H1 (cell line): ENCODE measurements at regions not wholly inside any gene's neighbourhood (a gene's known extent, or its start where the extent isn't known, plus 50 kb on each side); places are given as distances from the start of the nearest gene placed in this dataset.
A peak's percentile ranks its signal among the peaks of the same experiment; 100 is the strongest.

Source experiments
- CHD2 ChIP-seq: IDR thresholded peaks from 2 replicates; pipeline ENCODE4 v1.6.1; 2012; ENCODE audit warnings: low read length, improper control_type of control experiment
- CHD7 ChIP-seq: fragments of 300-600 bp; sonication (generic); IDR thresholded peaks from 2 replicates; pipeline ENCODE4 v1.7.1; 2012; ENCODE audit warnings: low read length, moderate library complexity, mild to moderate bottlenecking, inconsistent platforms; ENCODE audit not compliant: insufficient replicate concordance
- KDM4A ChIP-seq: IDR thresholded peaks from one replicate; pipeline ENCODE4 v1.7.1; 2012; ENCODE audit warnings: low read depth, mild to moderate bottlenecking, moderate library complexity, low read length, inconsistent platforms; ENCODE audit not compliant: severe bottlenecking
- RAD21 ChIP-seq, 2 experiments: IDR thresholded peaks in 1 of 2; conservative IDR thresholded peaks in 1 of 2; 2 replicates each; pipeline ENCODE4 v1.6.1; 2011; ENCODE audit warnings: low read depth in 2 of 2, low read length in 2 of 2, improper control_type of control experiment in 1 of 2, inconsistent platforms in 1 of 2, mild to moderate bottlenecking in 1 of 2, moderate library complexity in 1 of 2
- SAP30 ChIP-seq: fragments of 300-600 bp; sonication (generic); IDR thresholded peaks from 2 replicates; pipeline ENCODE4 v1.7.1; 2012; ENCODE audit warnings: low read length, moderate library complexity, mild to moderate bottlenecking, inconsistent platforms; ENCODE audit not compliant: insufficient read depth, insufficient replicate concordance
- TF ChIP-seq, protein P1 (sequence below), 3 experiments: IDR thresholded peaks; 1 replicate in 2 of 3; 2 replicates in 1 of 3; pipeline versions ENCODE4 v1.5.1 to v1.6.1; 2011; ENCODE audit warnings: low read length in 3 of 3, mild to moderate bottlenecking in 3 of 3, inconsistent platforms in 2 of 3, low read depth in 1 of 3, moderate library complexity in 1 of 3; ENCODE audit not compliant: insufficient read depth in 1 of 3; ENCODE audit errors: control extremely low read depth in 1 of 3

- TF ChIP-seq CHD7 (no peak), SAP30 (no peak), CHD2 (no peak), KDM4A (no peak), RAD21 (IDR thresholded peaks at IDR 0.05 in 1 of 2, conservative IDR thresholded peaks at IDR 0.05 in 1 of 2; ENCODE audit: low read depth in 2 of 2, low read length in 2 of 2) (peak; percentile 49 to 58)
- TF ChIP-seq, protein P1, sequence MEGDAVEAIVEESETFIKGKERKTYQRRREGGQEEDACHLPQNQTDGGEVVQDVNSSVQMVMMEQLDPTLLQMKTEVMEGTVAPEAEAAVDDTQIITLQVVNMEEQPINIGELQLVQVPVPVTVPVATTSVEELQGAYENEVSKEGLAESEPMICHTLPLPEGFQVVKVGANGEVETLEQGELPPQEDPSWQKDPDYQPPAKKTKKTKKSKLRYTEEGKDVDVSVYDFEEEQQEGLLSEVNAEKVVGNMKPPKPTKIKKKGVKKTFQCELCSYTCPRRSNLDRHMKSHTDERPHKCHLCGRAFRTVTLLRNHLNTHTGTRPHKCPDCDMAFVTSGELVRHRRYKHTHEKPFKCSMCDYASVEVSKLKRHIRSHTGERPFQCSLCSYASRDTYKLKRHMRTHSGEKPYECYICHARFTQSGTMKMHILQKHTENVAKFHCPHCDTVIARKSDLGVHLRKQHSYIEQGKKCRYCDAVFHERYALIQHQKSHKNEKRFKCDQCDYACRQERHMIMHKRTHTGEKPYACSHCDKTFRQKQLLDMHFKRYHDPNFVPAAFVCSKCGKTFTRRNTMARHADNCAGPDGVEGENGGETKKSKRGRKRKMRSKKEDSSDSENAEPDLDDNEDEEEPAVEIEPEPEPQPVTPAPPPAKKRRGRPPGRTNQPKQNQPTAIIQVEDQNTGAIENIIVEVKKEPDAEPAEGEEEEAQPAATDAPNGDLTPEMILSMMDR (IDR thresholded peaks at IDR 0.05; ENCODE audit: control extremely low read depth in 1 of 3, insufficient read depth in 1 of 3, low read depth in 1 of 3, low read length in 3 of 3): peak; percentile 41 to 52 (median 46)
Measured at GRCh38 chr3:8279476-8279875, 222.1 kb upstream of the LMCD1 start (continued).
